Breast epithelium (tissue), 3 donors: ENCODE measurements at regions not wholly inside any gene's neighbourhood (a gene's known extent, or its start where the extent isn't known, plus 50 kb on each side); places are given as distances from the start of the nearest gene placed in this dataset.

ENCODE experiments used
- CTCF ChIP-seq, 3 donors: fragments of 450-650 bp; IDR thresholded peaks; one replicate each; pipeline ENCODE4 v1.5.1; 2016 to 2017; ENCODE audit warnings: antibody characterized with exemption in 3 of 3, mild to moderate bottlenecking in 3 of 3, moderate library complexity in 3 of 3
- POLR2A ChIP-seq: fragments of 450-650 bp; IDR thresholded peaks from one replicate; pipeline ENCODE4 v1.6.1; 2016; ENCODE audit warnings: antibody characterized with exemption, mild to moderate bottlenecking, moderate library complexity
- POLR2AphosphoS5 ChIP-seq, 3 donors: sonication (generic); formaldehyde crosslinking; IDR thresholded peaks; one replicate each; pipeline ENCODE4 v1.6.1; 2017; ENCODE audit warnings: antibody characterized with exemption in 3 of 3

GRCh38 chr14:28299227-28299626 is 467.4 kb upstream of the FOXG1 start:
- TF ChIP-seq POLR2A: no peak
- no peak for TF ChIP-seq CTCF (IDR thresholded peaks at IDR 0.05)
- TF ChIP-seq POLR2AphosphoS5 (IDR thresholded peaks at IDR 0.05): no peak
